Activated gamma-delta T cell treated with anti-CD3 and anti-CD28 coated beads, Interleukin-2, amount 50 U/mL, for 16 hours (primary cell): ENCODE measurements at regions not wholly inside any gene's neighbourhood (a gene's known extent, or its start where the extent isn't known, plus 50 kb on each side); places are given as distances from the start of the nearest gene placed in this dataset.
"Not testable (repeated sequence)": the region's sequence is repeated elsewhere in the genome, so short reads cannot be mapped to it uniquely, and the experiment has no call there.

Source experiments
- DNase-seq: peaks from one replicate; pipeline ENCODE4 v3.0.0-alpha.2; 2020; ENCODE audit warnings: low read depth

- DNase-seq = no peak
Observed at GRCh38 chr11:37511425-37511933, 913.4 kb upstream of the RAG2 start.

GRCh38 chr11:37509506-37509905, 911.5 kb upstream of the RAG2 start:
- no peak for DNase-seq

GRCh38 chr11:37506531-37506930, 908.5 kb upstream of the RAG2 start:
- no peak for DNase-seq

- no peak for DNase-seq
Observed at GRCh38 chr11:37505406-37505805, 907.4 kb upstream of the RAG2 start.

- no peak for DNase-seq
Observed at GRCh38 chr11:37504921-37505320, 906.9 kb upstream of the RAG2 start.

GRCh38 chr11:37504060-37504611, 906.1 kb upstream of the RAG2 start:
- DNase-seq = no peak

- DNase-seq = no peak
Observed at GRCh38 chr11:37503411-37504059, 905.5 kb upstream of the RAG2 start.

- DNase-seq = no peak
Observed at GRCh38 chr11:37502202-37502601, 904.2 kb upstream of the RAG2 start.

GRCh38 chr11:37500425-37500824, 902.4 kb upstream of the RAG2 start:
- no peak for DNase-seq

GRCh38 chr11:37497326-37497725, 899.3 kb upstream of the RAG2 start:
- DNase-seq = no peak

GRCh38 chr11:37496201-37496600, 898.2 kb upstream of the RAG2 start:
- DNase-seq = no peak

GRCh38 chr11:37484298-37484697, 886.3 kb upstream of the RAG2 start:
- no peak for DNase-seq

- DNase-seq = no peak
Observed at GRCh38 chr11:37483761-37484160, 885.7 kb upstream of the RAG2 start.

- no peak for DNase-seq
Observed at GRCh38 chr11:37474889-37475288, 876.9 kb upstream of the RAG2 start.

GRCh38 chr11:37468344-37468743, 870.3 kb upstream of the RAG2 start:
- DNase-seq = no peak

- DNase-seq = no peak
Observed at GRCh38 chr11:37465221-37465620, 867.2 kb upstream of the RAG2 start.

- DNase-seq = no peak
Observed at GRCh38 chr11:37459456-37459855, 861.4 kb upstream of the RAG2 start.

- no peak for DNase-seq
Observed at GRCh38 chr11:37456746-37457145, 858.7 kb upstream of the RAG2 start.

GRCh38 chr11:37451903-37452302, 853.9 kb upstream of the RAG2 start:
- no peak for DNase-seq

- no peak for DNase-seq
Observed at GRCh38 chr11:37450613-37451012, 852.6 kb upstream of the RAG2 start.

GRCh38 chr11:37449146-37449545, 851.1 kb upstream of the RAG2 start:
- no peak for DNase-seq

- DNase-seq = no peak
Observed at GRCh38 chr11:37442576-37442975, 844.5 kb upstream of the RAG2 start.

GRCh38 chr11:37431633-37432230, 833.7 kb upstream of the RAG2 start:
- DNase-seq = not testable (repeated sequence)
